PC-9 (cell line): ENCODE measurements at regions not wholly inside any gene's neighbourhood (a gene's known extent, or its start where the extent isn't known, plus 50 kb on each side); places are given as distances from the start of the nearest gene placed in this dataset.
A peak's percentile ranks its signal among the peaks of the same experiment; 100 is the strongest.
"Not testable (repeated sequence)": the region's sequence is repeated elsewhere in the genome, so short reads cannot be mapped to it uniquely, and the experiment has no call there.

ENCODE experiments used
- BruUV-seq: library from RNA; stranded (reverse); fragments of 400-500 nt; replicated peaks from 2 replicates; lab custom pipeline; 2021; lab: Mats Ljungman, UMichigan
- CTCF ChIA-PET: fragments of 300-600 bp; sonication (Branson Sonifier 250); formaldehyde crosslinking; loops from one replicate; lab custom pipeline; 2022; ENCODE audit warnings: antibody characterized with exemption; lab: Charles Lee
- POLR2A ChIA-PET: fragments of 300-600 bp; sonication (Branson Sonifier 250); formaldehyde crosslinking; loops from one replicate; lab custom pipeline; 2022; ENCODE audit warnings: antibody characterized with exemption; ENCODE audit not compliant: unreplicated experiment; lab: Charles Lee
- DNase-seq, 2 experiments: peaks; one replicate each; pipeline versions ENCODE4 v3.0.0 to v3.0.0-alpha.2; 2015 to 2022; ENCODE audit warnings: mixed read lengths in 1 of 2
- H2AFZ ChIP-seq: fragments of 200-600 bp; sonication (generic); 2 replicates; pipeline ENCODE4 v1.8.1; 2017; ENCODE audit warnings: antibody characterized with exemption
- H3F3A ChIP-seq: fragments of 200-600 bp; sonication (generic); 2 replicates; pipeline ENCODE4 v1.8.1; 2017; ENCODE audit warnings: antibody characterized with exemption, mild to moderate bottlenecking, low read depth; ENCODE audit not compliant: insufficient read depth
- H3K27ac ChIP-seq: fragments of 200-600 bp; sonication (generic); 2 replicates; pipeline ENCODE4 v1.6.1; 2016; ENCODE audit warnings: mixed run types
- H3K27me3 ChIP-seq: fragments of 200-600 bp; sonication (generic); 2 replicates; pipeline ENCODE4 v1.6.1; 2016; ENCODE audit warnings: low read depth, mixed run types; ENCODE audit not compliant: insufficient read depth
- H3K36me3 ChIP-seq: fragments of 200-600 bp; sonication (generic); 2 replicates; pipeline ENCODE4 v1.6.1; 2016; ENCODE audit warnings: low read depth, mixed run types
- H3K4me1 ChIP-seq: fragments of 200-600 bp; sonication (generic); replicated peaks from 2 replicates; pipeline ENCODE4 v1.6.1; 2016; ENCODE audit warnings: mixed run types; ENCODE audit not compliant: insufficient read depth
- H3K4me2 ChIP-seq: fragments of 200-600 bp; sonication (generic); 2 replicates; pipeline ENCODE4 v1.6.1; 2017; ENCODE audit warnings: mixed run types
- H3K4me3 ChIP-seq: fragments of 200-600 bp; sonication (generic); 2 replicates; pipeline ENCODE4 v1.6.1; 2016; ENCODE audit warnings: mixed run types
- H3K79me2 ChIP-seq: fragments of 200-600 bp; sonication (generic); 2 replicates; pipeline ENCODE4 v1.6.1; 2017; ENCODE audit warnings: low read depth, mixed run types
- H3K9me2 ChIP-seq: fragments of 200-600 bp; sonication (generic); 2 replicates; pipeline ENCODE4 v1.8.1; 2017; ENCODE audit warnings: mild to moderate bottlenecking; ENCODE audit not compliant: insufficient read depth
- H3K9me3 ChIP-seq: fragments of 200-600 bp; sonication (generic); 2 replicates; pipeline ENCODE4 v1.8.1; 2016; ENCODE audit warnings: low read depth; ENCODE audit not compliant: insufficient read depth
- H4K20me1 ChIP-seq: fragments of 200-600 bp; sonication (generic); 2 replicates; pipeline ENCODE4 v1.8.1; 2017; ENCODE audit not compliant: insufficient read depth
- EZH2 ChIP-seq: fragments of 200-600 bp; sonication (generic); IDR thresholded peaks from 2 replicates; pipeline ENCODE4 v1.8.0; 2017; ENCODE audit warnings: antibody characterized with exemption, low read depth
- intact Hi-C: fragments of 100-400 bp; cut with micrococcal nuclease; formaldehyde crosslinking; loops from one replicate; pipeline ENCODE4 v1.10.0; 2022; ENCODE audit not compliant: unreplicated experiment
- TF ChIP-seq, protein P1 (sequence below): fragments of 200-600 bp; sonication (generic); conservative IDR thresholded peaks from 2 replicates; pipeline ENCODE4 v1.6.1; 2017; ENCODE audit warnings: mixed run types, antibody characterized with exemption, mild to moderate bottlenecking, moderate library complexity

DNA sequence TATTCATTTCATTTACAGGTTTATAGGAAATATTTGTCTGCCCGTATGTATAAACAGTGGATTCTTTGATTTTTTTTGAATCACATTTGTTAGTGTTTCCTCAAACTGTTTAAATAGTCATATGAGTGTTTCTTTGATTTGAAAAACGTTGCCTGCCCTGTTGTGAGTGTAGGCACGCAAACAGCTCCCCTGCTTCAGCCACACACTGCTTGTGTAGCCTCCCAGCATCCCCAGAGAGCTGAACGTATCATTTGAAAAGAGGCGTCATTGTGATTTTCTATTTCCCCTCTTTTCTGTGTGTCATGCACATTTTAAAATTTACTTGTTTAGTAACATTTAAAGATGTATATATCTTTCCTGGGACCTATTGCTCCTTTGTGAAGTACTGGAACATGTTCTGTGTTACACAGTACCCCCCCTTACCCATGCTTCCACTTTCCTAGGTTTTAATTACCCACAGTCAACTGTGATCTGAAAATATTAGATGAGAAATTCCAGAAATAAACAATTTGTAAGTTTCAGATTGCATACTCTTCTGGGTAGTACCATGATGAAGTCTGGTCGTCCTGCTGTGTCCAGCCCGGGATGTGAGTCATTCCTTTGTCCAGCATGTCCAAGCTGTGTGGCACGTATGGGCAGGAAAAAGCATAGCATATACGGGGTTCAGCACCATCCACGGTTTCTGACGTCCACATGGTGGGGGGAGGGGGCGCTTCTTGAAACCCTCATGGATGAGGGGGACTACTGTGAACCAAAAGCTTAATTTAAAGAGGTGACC is 78.7 kb downstream of the NPIPB11 start:
- H3K79me2 ChIP-seq, H3K4me3 ChIP-seq, CTCF ChIA-PET, POLR2A ChIA-PET, H3F3A ChIP-seq, H3K9me3 ChIP-seq, BruUV-seq, H3K9me2 ChIP-seq, H3K27ac ChIP-seq, H2AFZ ChIP-seq, H3K36me3 ChIP-seq, intact Hi-C loops, H4K20me1 ChIP-seq, H3K27me3 ChIP-seq: not testable (repeated sequence)
- Histone ChIP-seq H3K4me2 (peak overlapping the region; percentile 59), H3K4me1 (peaks cover 12% of the 10 kb centered on the region; the same call in 1 of the 2 replicates)
- peak; percentile 43 to 48 for DNase-seq

DNA sequence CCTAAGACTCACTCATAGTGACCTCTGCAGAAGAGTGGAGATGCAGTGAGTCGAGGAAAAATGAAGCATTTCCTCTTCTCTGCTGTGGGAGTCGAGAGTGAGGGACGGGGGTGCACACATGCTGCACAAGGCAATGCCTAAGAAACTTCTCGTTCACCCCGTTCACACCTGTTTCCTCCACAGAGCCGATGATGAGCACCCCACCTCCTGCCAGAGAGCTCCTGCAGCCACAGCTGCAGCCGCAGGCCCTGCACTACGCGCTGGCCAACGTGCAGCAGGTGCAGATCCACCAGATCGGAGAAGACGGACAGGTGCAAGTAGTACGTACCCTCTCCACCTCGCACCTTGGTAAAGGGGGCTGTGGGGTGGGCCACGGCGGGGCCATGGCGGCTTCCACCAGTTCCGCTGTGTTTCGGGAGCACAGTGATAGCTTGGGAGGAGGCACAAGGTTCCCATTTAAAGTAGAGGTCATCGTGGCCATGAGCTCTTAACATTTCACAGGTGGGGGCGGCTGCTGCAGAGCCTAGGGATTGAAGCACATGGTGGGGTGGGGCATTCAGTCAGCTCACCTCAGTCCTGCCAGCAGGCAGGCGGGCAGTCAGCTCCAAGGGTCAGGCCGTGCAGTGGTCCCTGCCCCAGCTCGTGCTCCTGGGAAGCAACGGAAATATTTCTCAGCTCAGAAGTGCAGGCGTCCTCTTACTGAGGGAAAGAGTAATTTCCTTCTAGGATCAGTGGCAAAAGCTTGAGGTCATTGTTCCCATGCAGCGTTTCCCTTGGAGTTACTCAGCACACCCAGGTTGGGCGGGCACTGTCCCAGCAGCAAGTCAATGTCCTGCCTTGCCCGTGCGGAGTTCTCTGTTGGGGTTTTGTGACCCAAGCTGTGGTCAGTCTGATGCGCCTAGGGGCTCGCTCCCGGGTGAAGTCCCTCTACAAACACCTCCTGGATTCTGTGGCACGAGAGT is 80.1 kb downstream of the NPIPB11 start:
- intact Hi-C loops, BruUV-seq, CTCF ChIA-PET: not testable (repeated sequence)

DNA sequence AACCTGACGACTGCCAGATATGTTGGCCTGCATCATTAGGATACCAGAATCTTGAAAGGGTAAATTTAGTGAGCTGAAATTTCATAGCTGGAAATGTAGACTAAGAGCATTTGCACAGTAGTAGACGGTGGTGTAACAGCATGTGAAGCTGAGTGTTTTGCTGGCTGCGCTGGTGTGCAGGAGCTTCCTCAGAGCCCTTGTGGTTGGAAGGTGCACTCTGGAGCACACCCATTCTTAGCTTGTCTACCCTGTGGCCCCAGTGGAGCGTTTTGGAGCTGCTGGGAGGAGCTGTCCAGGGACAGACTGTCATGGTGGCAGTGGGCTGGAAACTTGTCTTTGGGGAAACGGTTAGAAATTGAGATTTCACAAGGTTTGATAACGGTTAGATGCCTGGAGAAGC is 82.8 kb downstream of the NPIPB11 start:
- H3K36me3 ChIP-seq, H4K20me1 ChIP-seq, H3K4me3 ChIP-seq, intact Hi-C loops, H3K9me3 ChIP-seq, H2AFZ ChIP-seq, H3K27ac ChIP-seq, CTCF ChIA-PET, H3K79me2 ChIP-seq, H3K9me2 ChIP-seq, H3K4me2 ChIP-seq, H3F3A ChIP-seq, POLR2A ChIA-PET, BruUV-seq, DNase-seq, H3K27me3 ChIP-seq: not testable (repeated sequence)
- peaks cover 12% of the 10 kb centered on the region; the same call in 1 of the 2 replicates for H3K4me1 ChIP-seq

More for the DNA sequence above, 80.1 kb downstream of the NPIPB11 start:
- H3K27ac ChIP-seq, H3K4me2 ChIP-seq, H3K4me3 ChIP-seq, DNase-seq, H3K27me3 ChIP-seq, H4K20me1 ChIP-seq, H3F3A ChIP-seq, H3K79me2 ChIP-seq, POLR2A ChIA-PET, H2AFZ ChIP-seq, H3K9me2 ChIP-seq, H3K9me3 ChIP-seq, H3K36me3 ChIP-seq: not testable (repeated sequence)
- peaks cover 12% of the 10 kb centered on the region; the same call in 1 of the 2 replicates for H3K4me1 ChIP-seq

DNA sequence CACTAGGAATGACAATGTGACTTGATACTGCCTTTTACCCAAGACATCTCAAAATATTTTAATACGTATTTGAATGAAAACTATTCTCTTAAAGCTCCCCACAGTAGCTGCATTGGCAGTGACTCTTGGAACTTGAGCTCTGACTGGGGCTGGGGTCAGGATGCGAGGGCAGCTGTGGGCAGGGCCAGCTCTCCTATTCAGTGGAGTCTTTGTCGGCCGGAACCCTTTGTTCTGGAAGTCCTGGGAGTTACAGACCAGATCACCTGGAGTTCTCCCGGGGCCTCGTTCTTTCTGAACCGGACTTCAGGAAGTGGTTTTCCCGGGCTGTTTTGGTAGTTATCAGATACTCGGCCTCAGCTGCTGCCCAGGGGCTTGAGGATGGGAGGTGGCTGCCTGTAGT is 84.9 kb downstream of the NPIPB11 start:
- H2AFZ ChIP-seq = no peak overlapping the region
- no peaks in the 10 kb centered on the region for H3F3A ChIP-seq
- TF ChIP-seq, protein P1, sequence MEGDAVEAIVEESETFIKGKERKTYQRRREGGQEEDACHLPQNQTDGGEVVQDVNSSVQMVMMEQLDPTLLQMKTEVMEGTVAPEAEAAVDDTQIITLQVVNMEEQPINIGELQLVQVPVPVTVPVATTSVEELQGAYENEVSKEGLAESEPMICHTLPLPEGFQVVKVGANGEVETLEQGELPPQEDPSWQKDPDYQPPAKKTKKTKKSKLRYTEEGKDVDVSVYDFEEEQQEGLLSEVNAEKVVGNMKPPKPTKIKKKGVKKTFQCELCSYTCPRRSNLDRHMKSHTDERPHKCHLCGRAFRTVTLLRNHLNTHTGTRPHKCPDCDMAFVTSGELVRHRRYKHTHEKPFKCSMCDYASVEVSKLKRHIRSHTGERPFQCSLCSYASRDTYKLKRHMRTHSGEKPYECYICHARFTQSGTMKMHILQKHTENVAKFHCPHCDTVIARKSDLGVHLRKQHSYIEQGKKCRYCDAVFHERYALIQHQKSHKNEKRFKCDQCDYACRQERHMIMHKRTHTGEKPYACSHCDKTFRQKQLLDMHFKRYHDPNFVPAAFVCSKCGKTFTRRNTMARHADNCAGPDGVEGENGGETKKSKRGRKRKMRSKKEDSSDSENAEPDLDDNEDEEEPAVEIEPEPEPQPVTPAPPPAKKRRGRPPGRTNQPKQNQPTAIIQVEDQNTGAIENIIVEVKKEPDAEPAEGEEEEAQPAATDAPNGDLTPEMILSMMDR = no peak
- TF ChIP-seq EZH2 = no peak
- ChIA-PET CTCF (no interaction called here), POLR2A (no interaction called here)
- DNase-seq = no peak
- H3K36me3 ChIP-seq = no peaks in the 10 kb centered on the region
- no peaks in the 10 kb centered on the region for H3K4me1 ChIP-seq
- no peak overlapping the region for H3K4me2 ChIP-seq
- intact Hi-C loops = no loop called here
- no TSS peak for BruUV-seq
- H3K27me3 ChIP-seq = no peaks in the 10 kb centered on the region
- no peaks in the 10 kb centered on the region for H3K9me2 ChIP-seq
- no peaks in the 10 kb centered on the region for H4K20me1 ChIP-seq
- H3K4me3 ChIP-seq = no peak overlapping the region
- no peaks in the 10 kb centered on the region for H3K9me3 ChIP-seq
- no peaks in the 10 kb centered on the region for H3K79me2 ChIP-seq
- H3K27ac ChIP-seq = no peak overlapping the region
